Large intestine (tissue), 3 donors: ENCODE measurements at regions not wholly inside any gene's neighbourhood (a gene's known extent, or its start where the extent isn't known, plus 50 kb on each side); places are given as distances from the start of the nearest gene placed in this dataset.

Source experiments
- DNase-seq, 2 donors: peaks; one replicate each; pipeline versions ENCODE4 v3.0.0 to v3.0.0-alpha.2; 2013
- H3K27ac ChIP-seq: one replicate; pipeline ENCODE4 v1.5.1; 2013; ENCODE audit warnings: low read length
- H3K27me3 ChIP-seq: 2 replicates; pipeline ENCODE4 v1.6.1; 2013; ENCODE audit warnings: low read length; ENCODE audit not compliant: control insufficient read depth, insufficient read depth
- H3K36me3 ChIP-seq: 2 replicates; pipeline ENCODE4 v1.6.1; 2013; ENCODE audit warnings: low read length; ENCODE audit not compliant: control insufficient read depth, insufficient read depth
- H3K4me1 ChIP-seq: one replicate; pipeline ENCODE4 v1.6.1; 2013; ENCODE audit warnings: low read length; ENCODE audit not compliant: control insufficient read depth, insufficient read depth
- H3K4me3 ChIP-seq: one replicate; pipeline ENCODE4 v1.5.1; 2013; ENCODE audit warnings: low read length
- H3K9me3 ChIP-seq: one replicate; pipeline ENCODE4 v1.6.1; 2013; ENCODE audit warnings: mild to moderate bottlenecking, low read depth, low read length, moderate library complexity; ENCODE audit not compliant: control insufficient read depth
- WGBS: methylation state at CpG from one replicate; pipeline ENCODE4 v1.1.5; 2013; ENCODE audit warnings: low lambda C conversion rate; ENCODE audit not compliant: insufficient coverage; 5-methylcytosine and 5-hydroxymethylcytosine counted together

DNA sequence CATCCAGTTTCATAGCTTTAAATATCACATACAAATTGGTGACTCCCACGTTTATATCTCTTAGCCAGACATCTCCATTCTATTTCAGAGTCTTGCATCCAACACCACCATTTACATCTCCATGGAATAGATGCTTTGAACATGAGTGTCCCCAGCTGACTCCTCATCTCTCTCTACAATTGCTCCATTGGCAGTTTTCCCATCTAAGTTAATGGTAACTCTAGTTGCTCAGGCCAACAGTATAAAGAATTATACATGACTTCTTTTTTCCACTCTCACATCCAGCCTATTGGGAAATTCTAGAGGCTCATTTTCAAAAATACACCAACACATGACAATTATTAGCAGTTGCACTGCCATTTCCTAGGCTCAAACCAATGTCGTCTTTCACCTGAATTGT lies 388.2 kb downstream of the STIM2 start:
- Histone ChIP-seq H3K27me3 (no peaks in the 10 kb centered on the region), H3K4me3 (no peak overlapping the region), H3K27ac (no peak overlapping the region), H3K36me3 (no peaks in the 10 kb centered on the region), H3K9me3 (no peaks in the 10 kb centered on the region), H3K4me1 (no peaks in the 10 kb centered on the region)
- DNase-seq, result no peak
- WGBS, result 75% methylated on average over 1 of the region's 2 CpGs

DNA sequence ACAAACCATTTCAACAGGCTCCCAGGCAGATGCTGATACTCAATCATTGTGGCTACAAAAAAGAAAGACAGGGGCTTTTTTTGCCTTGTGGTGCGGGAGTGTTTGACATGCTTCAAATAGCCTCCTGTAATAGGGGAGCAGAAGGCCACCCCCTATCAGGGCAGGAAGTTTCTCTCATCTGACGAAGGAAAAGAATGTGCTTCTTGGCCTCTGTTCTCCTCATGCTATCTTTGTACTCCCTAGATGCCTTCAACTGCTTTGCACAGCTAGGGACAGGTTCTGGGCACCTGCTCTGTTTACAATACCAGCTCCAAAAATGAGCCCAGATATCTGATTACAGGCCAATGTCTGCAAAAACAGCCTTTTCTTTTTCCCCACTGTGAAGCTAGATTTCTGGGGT lies 391.1 kb downstream of the STIM2 start:
- Histone ChIP-seq H3K9me3 (no peaks in the 10 kb centered on the region), H3K36me3 (no peaks in the 10 kb centered on the region), H3K27ac (no peak overlapping the region), H3K4me3 (no peak overlapping the region), H3K27me3 (no peaks in the 10 kb centered on the region), H3K4me1 (no peaks in the 10 kb centered on the region)
- 83% methylated on average over 1 of the region's 2 CpGs for whole genome bisulfite sequencing
- DNase-seq, result no peak

DNA sequence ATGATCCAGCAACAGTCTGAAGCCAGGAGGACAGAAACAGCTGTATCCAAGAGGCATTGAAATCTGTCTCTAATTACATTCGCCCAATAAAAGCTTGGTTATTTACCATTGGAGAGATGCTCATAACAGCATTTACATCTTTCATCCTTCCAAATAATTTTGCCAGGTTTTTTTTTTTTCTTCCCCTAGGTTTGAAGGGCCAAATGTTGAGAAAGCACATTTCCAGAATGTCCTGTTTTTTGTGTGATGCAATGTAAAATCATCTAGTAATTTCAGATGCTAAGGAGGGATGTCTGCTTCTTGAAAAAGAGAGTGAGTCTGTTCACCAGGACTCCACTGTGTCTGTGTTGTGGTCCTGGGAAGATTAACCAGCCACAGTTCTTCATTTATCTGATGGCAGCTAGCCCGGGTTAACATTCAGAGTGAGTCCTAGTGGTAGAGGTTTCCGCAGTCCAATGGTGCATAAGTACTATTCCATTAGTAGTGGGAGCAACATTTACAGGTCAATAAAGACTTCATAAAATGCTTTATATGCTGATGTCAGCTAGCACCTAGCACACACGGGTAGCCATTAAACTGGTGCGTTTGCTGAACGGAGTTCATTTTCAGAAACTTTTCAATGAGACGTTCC lies 406.8 kb downstream of the STIM2 start:
- Histone ChIP-seq H3K36me3 (no peaks in the 10 kb centered on the region), H3K4me3 (no peak overlapping the region), H3K4me1 (no peaks in the 10 kb centered on the region), H3K9me3 (no peaks in the 10 kb centered on the region), H3K27me3 (no peaks in the 10 kb centered on the region), H3K27ac (no peak overlapping the region)
- WGBS, result no CpG with 5 or more reads among the region's 7 CpGs
- no peak for DNase-seq

- WGBS, result no CpG with 5 or more reads among the region's 4 CpGs
- Histone ChIP-seq H3K9me3 (no peaks in the 10 kb centered on the region), H3K4me3 (no peak overlapping the region), H3K36me3 (no peaks in the 10 kb centered on the region), H3K4me1 (no peaks in the 10 kb centered on the region), H3K27me3 (no peaks in the 10 kb centered on the region), H3K27ac (no peak overlapping the region)
- DNase-seq, result no peak
Measured at GRCh38 chr4:27267970-27268355, 407.3 kb downstream of the STIM2 start.

DNA sequence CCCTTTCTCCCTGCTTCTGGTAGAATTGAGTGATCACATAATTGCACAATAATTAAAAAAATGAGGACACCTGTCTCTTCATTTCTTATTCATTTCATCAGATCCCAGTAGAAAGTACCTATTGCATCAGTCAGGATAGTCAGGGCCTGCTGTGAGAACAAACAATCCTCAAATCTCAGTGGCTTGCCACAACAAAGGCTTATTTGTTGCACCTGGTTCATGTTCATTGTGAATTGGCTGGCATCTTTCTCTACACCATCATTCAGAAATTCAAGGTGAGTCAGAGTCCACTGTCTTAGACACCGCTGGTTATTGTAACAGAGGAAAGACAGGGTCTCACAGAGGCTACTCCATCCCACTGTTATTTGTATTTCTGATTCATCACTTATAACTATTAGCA lies 409.8 kb downstream of the STIM2 start:
- Histone ChIP-seq H3K36me3 (no peaks in the 10 kb centered on the region), H3K27ac (no peak overlapping the region), H3K4me1 (no peaks in the 10 kb centered on the region), H3K4me3 (no peak overlapping the region), H3K9me3 (no peaks in the 10 kb centered on the region), H3K27me3 (no peaks in the 10 kb centered on the region)
- no peak for DNase-seq
- WGBS, result no CpG with 5 or more reads among the region's 1 CpG

GRCh38 chr4:27271555-27271954 lies 410.9 kb downstream of the STIM2 start:
- Histone ChIP-seq H3K36me3 (no peaks in the 10 kb centered on the region), H3K4me1 (no peaks in the 10 kb centered on the region), H3K27me3 (no peaks in the 10 kb centered on the region), H3K9me3 (no peaks in the 10 kb centered on the region), H3K27ac (no peak overlapping the region), H3K4me3 (no peak overlapping the region)
- WGBS, result 67% methylated on average over 1 of the region's 4 CpGs
- no peak for DNase-seq

DNA sequence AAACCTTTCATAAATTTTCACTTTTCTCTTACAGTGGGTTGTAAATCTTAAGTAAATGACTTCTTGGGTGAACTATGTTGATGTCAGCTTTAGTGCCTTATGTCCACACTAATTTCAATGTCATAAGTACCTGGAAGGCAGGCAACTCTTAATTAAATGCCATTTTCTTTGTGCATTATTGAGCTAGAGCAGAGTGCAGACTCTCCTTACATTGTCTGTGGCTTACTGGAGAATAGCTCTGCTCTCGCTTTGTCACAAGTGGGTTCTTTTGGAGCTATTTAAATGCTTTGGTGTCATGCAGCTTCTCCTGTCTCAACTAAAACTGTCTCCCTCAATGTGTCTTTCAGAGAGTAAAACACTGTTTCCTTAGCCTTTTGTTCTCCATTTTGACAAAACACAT lies 411.6 kb downstream of the STIM2 start:
- DNase-seq, result no peak
- no CpG with 5 or more reads among the region's 1 CpG for WGBS
- Histone ChIP-seq H3K27me3 (no peaks in the 10 kb centered on the region), H3K4me1 (no peaks in the 10 kb centered on the region), H3K36me3 (no peaks in the 10 kb centered on the region), H3K27ac (no peak overlapping the region), H3K9me3 (no peaks in the 10 kb centered on the region), H3K4me3 (no peak overlapping the region)

DNA sequence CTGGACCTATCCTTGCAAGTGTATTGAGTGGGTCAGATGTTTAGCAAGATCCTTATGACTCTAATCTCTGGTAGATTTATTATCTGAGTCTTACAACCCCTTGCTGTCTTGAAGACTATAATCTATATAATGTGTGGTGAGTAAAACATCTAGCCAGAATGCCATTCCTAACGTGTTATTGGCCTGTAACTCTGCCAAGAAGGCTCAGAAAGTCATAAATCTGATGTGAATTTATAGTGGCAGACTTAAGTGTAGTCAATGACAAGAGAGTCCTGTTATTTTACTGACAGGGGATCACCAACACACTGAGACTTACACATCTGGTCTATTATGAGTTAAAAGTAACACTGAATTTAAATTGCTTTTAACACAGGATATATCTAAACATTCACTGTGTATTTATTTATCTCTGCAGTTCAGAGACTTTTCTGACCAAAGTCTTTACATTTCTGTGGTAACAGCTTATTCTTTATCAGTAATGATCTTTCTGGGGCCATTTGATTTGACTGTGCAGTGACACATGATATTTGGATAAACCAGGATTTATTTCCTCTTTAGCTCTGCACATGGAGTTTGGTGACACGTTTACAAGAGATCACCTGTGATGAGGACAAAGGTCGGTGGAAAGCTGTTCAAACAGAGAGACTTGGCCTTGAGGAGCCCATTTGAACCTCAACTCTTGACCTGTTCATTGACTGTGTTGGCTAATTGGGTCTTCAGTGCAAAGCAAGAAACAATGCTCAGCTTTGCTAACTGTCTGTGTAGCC lies 415.8 kb downstream of the STIM2 start:
- no peaks in the 10 kb centered on the region for H3K4me1 ChIP-seq
- WGBS, result no CpG with 5 or more reads among the region's 3 CpGs
- H3K36me3 ChIP-seq, result no peaks in the 10 kb centered on the region
- H3K27me3 ChIP-seq, result no peaks in the 10 kb centered on the region
- H3K4me3 ChIP-seq, result no peak overlapping the region
- H3K27ac ChIP-seq, result no peak overlapping the region
- DNase-seq, result no peak
- H3K9me3 ChIP-seq, result no peaks in the 10 kb centered on the region

GRCh38 chr4:27278615-27279375 lies 418.2 kb downstream of the STIM2 start:
- no peaks in the 10 kb centered on the region for H3K36me3 ChIP-seq
- no peak for DNase-seq
- no peak overlapping the region for H3K4me3 ChIP-seq
- H3K27ac ChIP-seq, result no peak overlapping the region
- H3K4me1 ChIP-seq, result no peaks in the 10 kb centered on the region
- no peaks in the 10 kb centered on the region for H3K27me3 ChIP-seq
- WGBS, result 40% methylated on average over 1 of the region's 5 CpGs
- H3K9me3 ChIP-seq, result no peaks in the 10 kb centered on the region

DNA sequence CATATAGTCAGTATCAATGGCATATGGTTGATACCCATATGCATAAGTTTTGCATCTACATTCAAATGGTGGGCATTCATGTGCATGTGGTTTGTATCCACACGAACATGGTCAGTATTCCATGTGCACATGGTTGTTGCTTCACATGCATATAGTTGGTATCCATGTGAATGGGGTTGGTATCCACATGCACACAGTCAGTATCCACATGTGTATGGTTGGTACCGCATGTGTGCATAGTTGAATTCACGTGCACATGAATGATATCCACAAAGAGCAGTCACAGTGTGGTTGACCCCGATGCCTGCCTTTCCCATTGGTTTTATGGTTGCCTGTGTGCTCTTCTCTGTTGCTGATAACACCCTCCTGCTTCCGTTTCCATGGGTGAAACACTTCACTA lies 427.9 kb downstream of the STIM2 start:
- Histone ChIP-seq H3K27me3 (no peaks in the 10 kb centered on the region), H3K4me3 (no peak overlapping the region), H3K4me1 (no peaks in the 10 kb centered on the region), H3K36me3 (no peaks in the 10 kb centered on the region), H3K9me3 (no peaks in the 10 kb centered on the region), H3K27ac (no peak overlapping the region)
- 67% methylated on average over 1 of the region's 5 CpGs for WGBS
- DNase-seq, result no peak
